NCI-H446 treated with DMSO at 0.1 percent for 48 hours (cell line): ENCODE measurements at regions not wholly inside any gene's neighbourhood (a gene's known extent, or its start where the extent isn't known, plus 50 kb on each side); places are given as distances from the start of the nearest gene placed in this dataset.
"Not testable (repeated sequence)": the region's sequence is repeated elsewhere in the genome, so short reads cannot be mapped to it uniquely, and the experiment has no call there.

Experiments used
- DNase-seq: peaks from one replicate; lab custom pipeline; 2025; lab: John Stamatoyannopoulos, UW

DNA sequence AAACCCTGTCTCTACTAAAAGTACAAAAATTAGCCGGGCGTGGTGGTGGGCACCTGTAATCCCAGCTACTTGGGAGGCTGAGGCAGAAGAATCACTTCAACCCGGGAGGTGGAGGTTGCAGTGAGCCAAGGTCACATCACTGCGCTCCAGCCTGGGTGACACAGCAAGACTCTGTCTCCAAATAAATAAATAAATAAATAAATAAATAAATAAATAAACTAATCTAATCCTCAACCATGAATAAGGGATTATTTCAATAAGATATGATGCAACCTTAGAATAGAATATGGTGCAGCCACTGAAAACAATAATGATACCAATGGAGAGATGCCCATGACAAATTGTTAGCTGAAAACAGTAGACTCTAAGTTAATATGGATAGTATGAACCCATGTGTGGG is 270.0 kb downstream of the MEX3B start:
- not testable (repeated sequence) for DNase-seq

- DNase-seq, result peak; percentile 37
Observed at GRCh38 chr15:81774309-81774708, 271.5 kb downstream of the MEX3B start.

GRCh38 chr15:81768773-81769172 is 277.0 kb downstream of the MEX3B start:
- DNase-seq, result no peak

GRCh38 chr15:81766829-81767475 is 278.9 kb downstream of the MEX3B start:
- peak; percentile 17 for DNase-seq

- DNase-seq, result no peak
Observed at GRCh38 chr15:81765816-81766215, 280.0 kb downstream of the MEX3B start.

DNA sequence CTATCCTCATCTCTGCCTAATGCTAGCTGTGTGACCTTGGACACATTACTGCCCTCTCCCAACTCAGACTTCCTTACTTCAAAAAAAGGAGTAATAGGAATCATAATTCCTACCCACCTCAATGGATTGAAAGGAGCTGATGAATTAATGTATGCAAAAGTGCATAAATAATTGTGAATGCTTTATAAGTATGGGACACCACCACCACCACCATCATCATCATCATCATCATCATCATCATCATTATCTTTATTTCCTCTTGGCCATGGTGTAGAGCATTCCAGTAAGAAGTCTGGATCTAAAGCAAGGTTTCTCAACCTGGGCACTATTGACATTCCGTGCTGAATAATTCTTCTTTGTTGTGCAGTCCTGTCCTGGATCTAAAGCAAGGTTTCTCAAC is 282.5 kb downstream of the MEX3B start:
- no peak for DNase-seq

DNA sequence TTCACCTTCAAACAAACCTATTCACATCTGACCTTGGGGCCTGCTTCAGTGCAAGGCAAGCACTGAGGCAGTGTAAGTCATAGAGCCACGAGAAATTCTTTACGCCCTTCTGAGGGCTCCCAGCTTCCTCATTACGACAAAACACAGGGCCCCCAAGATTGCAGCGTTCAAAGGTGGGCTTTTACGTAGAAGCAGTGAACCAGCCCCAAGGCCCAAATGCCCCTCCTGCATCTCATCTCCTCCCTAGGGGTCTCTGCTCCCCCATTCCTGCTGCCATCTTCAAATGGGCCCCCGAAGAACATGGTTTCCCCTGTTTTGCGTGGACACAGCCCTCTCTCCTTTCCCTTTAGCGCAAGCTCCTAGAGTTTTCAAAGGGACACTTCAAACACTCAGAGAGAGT is 285.1 kb downstream of the MEX3B start:
- no peak for DNase-seq

- peak; percentile 31 for DNase-seq
Observed at GRCh38 chr15:81758818-81759284, 287.0 kb downstream of the MEX3B start.

GRCh38 chr15:81755626-81756025 is 290.2 kb downstream of the MEX3B start:
- no peak for DNase-seq

DNA sequence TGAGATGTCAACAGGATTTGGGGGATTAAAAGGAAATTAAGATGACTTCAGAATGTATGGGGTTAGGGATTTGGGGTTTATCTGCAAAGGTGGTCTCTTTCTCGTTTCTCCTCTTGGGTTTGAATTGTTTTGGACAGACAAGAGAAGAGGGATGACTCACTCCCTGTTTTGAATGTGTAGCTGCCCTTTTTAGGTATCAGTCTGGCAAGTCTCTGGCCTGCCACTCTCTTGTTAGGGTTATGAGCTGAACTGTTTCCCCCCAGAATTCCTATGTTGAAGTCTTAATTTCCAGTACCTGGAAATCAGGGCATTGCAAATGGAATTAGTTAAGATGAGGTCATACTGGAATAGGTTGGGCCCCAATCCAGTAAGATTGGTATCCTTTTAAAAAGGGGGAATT is 291.7 kb downstream of the MEX3B start:
- DNase-seq, result peak; percentile 15

DNA sequence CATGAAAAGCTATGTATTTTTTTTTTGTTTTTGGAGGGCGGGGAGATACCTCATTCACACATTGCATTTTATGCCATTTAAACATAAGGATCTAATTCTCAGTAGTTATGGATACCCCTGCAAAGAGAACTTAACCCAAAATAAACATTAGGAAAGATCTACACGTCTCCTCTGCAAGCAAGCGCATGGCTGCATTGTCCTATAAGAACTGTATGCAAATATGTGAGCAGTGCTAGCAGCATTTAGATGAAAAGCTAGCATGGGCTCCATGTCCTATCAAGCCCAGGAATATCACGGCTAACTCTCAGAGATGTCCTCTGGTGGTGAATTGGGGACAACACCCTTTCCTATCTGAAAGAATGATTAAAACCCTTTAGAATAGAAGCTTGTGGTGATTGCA is 292.8 kb downstream of the MEX3B start:
- no peak for DNase-seq

GRCh38 chr15:81752546-81752942 is 293.3 kb downstream of the MEX3B start:
- peak; percentile 100 for DNase-seq

GRCh38 chr15:81751816-81752545 is 293.8 kb downstream of the MEX3B start:
- no peak for DNase-seq

DNA sequence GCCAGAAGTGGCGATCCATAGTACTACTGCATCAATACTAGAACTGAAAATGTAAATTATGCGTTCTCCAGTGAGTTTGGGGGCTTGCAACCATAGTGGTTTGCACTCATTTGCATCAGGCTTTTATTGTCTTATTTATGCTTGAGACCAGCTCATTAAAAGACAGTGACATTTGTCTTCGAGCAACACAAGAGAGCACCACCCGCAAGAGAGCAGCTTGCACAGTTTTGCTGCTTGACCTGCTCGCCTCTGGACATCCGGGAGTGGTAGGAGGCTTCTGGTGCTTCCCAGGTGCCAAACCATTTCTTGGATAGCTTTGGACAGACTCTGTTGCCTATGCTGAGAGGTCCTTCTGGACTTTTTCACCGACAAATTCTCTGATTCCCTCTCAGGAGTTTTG is 294.6 kb downstream of the MEX3B start:
- no peak for DNase-seq

DNA sequence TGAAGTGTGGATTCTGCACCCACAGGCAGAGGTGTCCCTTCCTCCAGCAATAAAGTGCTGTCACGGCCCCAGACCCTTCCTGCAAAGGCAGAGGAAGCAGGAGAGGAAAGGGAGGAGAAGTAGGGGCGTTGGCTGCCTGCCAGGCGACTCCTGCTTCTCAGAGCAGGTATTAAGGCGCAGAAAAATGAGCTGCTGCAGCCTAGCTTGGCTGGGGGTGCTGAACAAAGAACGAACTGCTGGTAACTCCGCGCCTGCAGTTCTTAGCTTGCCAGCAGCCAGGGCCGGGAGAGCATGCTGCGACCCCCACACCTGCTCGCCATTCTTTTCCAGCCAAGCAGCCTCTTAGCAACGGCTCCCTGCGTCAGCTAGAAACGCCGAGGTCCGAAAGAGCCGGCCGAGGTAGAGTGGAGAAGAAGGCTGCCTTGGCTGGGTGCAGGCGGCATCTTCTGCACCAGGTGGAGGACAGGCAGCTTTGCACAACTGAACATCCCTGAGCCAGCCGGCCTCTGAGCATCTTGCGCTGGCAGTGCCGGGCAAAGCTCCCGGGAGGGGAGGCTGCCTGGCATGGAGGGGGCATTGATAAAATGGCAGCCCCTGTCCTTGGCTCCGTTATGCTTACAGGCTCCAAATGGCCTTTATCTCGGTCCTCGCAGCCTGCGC is 296.0 kb downstream of the MEX3B start:
- peak; percentile 65 for DNase-seq

DNA sequence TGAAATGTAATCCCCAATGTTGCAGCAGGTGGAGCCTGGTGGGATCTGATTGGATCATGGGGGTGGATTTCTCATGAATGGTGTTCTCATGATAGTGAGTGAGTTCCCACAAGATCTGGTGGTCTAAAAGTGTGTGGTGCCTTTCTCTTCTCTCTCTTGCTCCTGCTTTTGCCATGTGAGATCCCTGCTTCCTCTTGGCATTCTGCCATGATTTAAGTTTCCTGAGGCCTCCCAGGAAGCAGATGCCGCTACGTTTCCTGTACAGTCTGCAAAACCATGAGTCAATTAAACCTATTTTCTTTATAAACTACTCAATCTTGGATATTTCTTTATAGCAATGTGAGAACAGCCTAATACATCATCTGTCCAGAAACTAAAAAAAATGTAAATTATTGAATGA is 298.3 kb downstream of the MEX3B start:
- no peak for DNase-seq

DNA sequence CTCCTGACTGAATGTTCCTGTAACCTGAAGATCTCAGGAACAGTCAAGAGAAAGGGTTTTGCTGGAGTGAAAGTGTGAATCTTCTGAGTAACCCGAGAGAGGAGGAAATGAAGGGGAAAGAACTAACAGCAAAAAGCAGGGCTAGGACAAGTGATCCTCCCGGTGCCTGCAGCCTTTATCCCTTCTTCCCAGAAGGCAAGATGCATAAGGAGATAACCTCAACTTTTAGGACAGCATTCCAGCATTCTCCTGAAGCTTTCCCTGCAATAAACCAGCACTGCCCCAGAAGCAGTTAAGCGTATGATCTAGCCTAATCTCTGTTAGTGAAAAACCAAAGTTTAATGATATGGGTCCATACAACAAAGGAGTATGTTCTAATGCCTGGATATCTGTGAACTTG is 298.8 kb downstream of the MEX3B start:
- no peak for DNase-seq

DNA sequence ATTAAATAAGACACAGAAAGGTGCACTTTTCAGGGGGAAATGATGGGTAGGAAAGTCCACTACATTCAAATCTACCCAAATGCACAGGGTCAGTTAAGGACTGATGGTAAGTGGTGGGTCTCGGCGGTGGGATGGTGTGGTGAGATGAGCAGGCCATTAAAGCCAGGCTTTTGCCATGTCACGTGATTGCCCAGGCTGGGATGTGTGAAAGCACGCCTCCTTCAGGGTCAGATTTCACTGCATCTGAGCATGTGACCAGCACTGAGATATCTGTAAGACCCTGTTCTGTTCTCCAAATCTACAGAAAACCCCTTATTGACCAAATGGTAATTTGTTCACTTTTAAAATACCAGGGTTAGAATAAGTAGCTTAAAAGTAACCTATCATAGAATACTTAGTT is 301.5 kb downstream of the MEX3B start:
- DNase-seq, result no peak

DNA sequence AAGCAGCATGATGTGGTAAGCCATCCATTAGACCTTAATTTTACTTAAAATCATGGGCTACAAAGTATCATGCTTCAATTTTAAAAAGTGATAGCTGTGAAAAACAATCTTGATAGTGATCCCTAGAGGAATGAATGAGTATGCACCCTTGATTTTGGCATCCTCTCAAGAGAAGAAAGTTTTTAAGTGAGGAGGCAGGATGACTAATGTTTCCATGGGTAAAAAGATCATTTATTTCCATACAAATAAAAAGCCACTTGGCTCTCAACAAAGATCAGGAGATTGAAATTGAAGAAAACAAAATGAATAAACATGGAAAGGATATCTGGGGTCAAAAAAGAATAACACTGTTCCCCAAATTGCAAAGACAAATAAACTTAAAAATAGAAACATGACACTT is 305.4 kb downstream of the MEX3B start:
- DNase-seq, result no peak

DNA sequence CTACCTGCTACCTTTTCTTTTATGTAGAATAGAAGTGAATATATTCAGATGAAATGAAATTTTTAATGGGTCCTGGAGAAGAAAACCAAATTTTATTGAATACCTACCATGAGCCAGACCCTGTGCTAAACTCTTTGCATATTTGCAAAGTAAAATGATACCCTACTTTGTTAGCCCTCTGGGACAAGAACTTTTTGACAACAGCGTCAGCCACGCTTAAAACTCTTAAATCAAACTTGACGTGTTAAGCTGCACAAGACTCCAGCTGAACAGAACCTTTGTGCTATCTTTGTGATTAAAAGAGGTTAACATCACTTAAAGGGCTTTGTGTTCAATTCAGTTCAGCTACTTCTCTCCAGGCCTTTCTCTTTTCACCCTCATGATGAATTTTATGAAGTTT is 316.5 kb downstream of the MEX3B start:
- DNase-seq, result no peak

- no peak for DNase-seq
Observed at GRCh38 chr15:81728726-81729125, 317.1 kb downstream of the MEX3B start.

GRCh38 chr15:81725590-81725989 is 320.2 kb downstream of the MEX3B start:
- no peak for DNase-seq

DNA sequence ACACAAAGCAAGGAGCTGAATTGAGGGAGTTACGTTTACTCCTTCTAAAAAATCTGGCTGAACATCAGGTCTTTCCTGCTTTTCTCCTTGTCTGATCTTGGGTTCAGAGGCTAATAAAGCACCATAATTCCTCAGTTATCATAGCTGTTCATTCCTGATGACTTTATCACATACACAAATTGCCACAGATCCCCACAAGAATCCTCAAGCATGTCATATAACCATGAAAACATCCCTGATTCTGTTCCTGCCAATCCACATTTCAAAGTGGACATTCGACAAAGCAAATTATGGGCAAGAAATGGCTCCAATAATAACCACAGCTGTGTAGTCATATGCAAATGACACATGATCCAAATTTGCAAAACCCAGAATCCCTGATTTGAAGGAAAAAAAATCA is 321.3 kb downstream of the MEX3B start:
- no peak for DNase-seq
